Skeletal muscle satellite cell (primary cell): ENCODE measurements at regions not wholly inside any gene's neighbourhood (a gene's known extent, or its start where the extent isn't known, plus 50 kb on each side); places are given as distances from the start of the nearest gene placed in this dataset.

Source experiments
- H3K27me3 ChIP-seq: 2 replicates; pipeline ENCODE4 v1.7.0; 2013; ENCODE audit warnings: low read length; ENCODE audit not compliant: control insufficient read depth, insufficient read depth
- H3K36me3 ChIP-seq: 2 replicates; pipeline ENCODE4 v1.7.0; 2013; ENCODE audit warnings: mild to moderate bottlenecking, control low read depth, low read length; ENCODE audit not compliant: insufficient read depth
- H3K4me1 ChIP-seq: 2 replicates; pipeline ENCODE4 v1.7.0; 2013; ENCODE audit warnings: low read length; ENCODE audit not compliant: control insufficient read depth, insufficient read depth
- H3K4me2 ChIP-seq: 2 replicates; pipeline ENCODE4 v1.7.0; 2013; ENCODE audit warnings: mild to moderate bottlenecking, low read length
- H3K4me3 ChIP-seq: 2 replicates; pipeline ENCODE4 v1.7.0; 2013; ENCODE audit warnings: low read length
- H3K9ac ChIP-seq: 2 replicates; pipeline ENCODE4 v1.7.0; 2013; ENCODE audit warnings: mild to moderate bottlenecking, low read depth, low read length, moderate library complexity
- H3K9me3 ChIP-seq: replicated peaks from 2 replicates; pipeline ENCODE4 v1.7.0; 2013; ENCODE audit warnings: mild to moderate bottlenecking, control low read depth, low read length

- no peaks in the 10 kb centered on the region for H3K36me3 ChIP-seq
- H3K4me2 ChIP-seq: no peak overlapping the region
- no peaks in the 10 kb centered on the region for H3K27me3 ChIP-seq
- H3K4me3 ChIP-seq: no peak overlapping the region
- no peak overlapping the region for H3K9ac ChIP-seq
- H3K9me3 ChIP-seq: no peaks in the 10 kb centered on the region
- H3K4me1 ChIP-seq: no peaks in the 10 kb centered on the region
These were observed 491.0 kb downstream of the CDH2 start for GRCh38 chr18:27685807-27686412.

DNA sequence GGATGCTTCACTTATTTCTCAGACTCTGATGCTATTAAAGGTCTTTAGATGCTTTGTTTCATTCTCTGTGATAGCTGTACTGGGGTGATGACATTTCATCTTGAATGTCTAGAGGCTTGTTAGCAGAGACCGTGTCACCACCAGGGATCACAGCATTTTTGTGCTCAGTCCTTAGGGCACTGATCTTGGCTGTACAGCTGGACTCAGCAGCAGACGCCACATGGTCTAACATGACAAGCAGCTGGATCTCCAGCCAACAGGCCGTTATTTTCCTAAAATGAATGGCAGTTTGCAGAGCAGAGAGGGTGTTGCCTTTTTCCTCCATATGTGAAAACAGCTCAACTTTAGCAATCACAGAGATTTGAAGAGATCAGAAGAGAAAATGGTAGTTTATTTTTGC is 491.8 kb downstream of the CDH2 start:
- Histone ChIP-seq H3K4me2 (no peak overlapping the region), H3K27me3 (no peaks in the 10 kb centered on the region), H3K9me3 (no peaks in the 10 kb centered on the region), H3K4me3 (no peak overlapping the region), H3K36me3 (no peaks in the 10 kb centered on the region), H3K4me1 (no peaks in the 10 kb centered on the region), H3K9ac (no peak overlapping the region)

GRCh38 chr18:27674411-27674810 is 489.3 kb upstream of the CHST9 start:
- no peaks in the 10 kb centered on the region for H3K36me3 ChIP-seq
- H3K4me3 ChIP-seq: no peak overlapping the region
- H3K27me3 ChIP-seq: no peaks in the 10 kb centered on the region
- H3K9ac ChIP-seq: no peak overlapping the region
- no peaks in the 10 kb centered on the region for H3K4me1 ChIP-seq
- no peaks in the 10 kb centered on the region for H3K9me3 ChIP-seq
- H3K4me2 ChIP-seq: no peak overlapping the region

DNA sequence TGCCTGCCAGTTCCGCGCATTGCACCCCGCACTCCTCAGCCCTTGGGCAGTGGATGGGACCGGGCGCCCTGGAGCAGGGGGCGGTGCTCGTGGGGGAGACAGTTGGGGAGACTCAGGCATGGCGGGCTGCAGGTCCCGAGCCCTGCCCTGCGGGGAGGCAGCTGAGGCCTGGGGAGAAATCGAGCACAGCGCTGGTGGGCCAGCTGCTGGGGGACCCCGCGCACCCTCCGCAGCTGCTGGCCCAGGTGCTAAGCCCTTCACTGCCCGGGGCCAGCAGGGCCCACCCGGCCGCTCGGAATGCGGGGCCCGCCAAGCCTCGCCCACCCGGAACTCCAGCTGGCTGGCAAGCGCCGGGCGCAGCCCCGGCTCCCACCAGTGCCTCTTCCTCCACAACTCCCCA is 488.8 kb upstream of the CHST9 start:
- Histone ChIP-seq H3K27me3 (no peaks in the 10 kb centered on the region), H3K9ac (no peak overlapping the region), H3K9me3 (no peaks in the 10 kb centered on the region), H3K4me3 (no peak overlapping the region), H3K4me1 (no peaks in the 10 kb centered on the region), H3K4me2 (no peak overlapping the region), H3K36me3 (no peaks in the 10 kb centered on the region)

- Histone ChIP-seq H3K9ac (no peak overlapping the region), H3K36me3 (no peaks in the 10 kb centered on the region), H3K9me3 (no peaks in the 10 kb centered on the region), H3K4me1 (peaks cover 23% of the 10 kb centered on the region), H3K4me2 (no peak overlapping the region), H3K4me3 (no peak overlapping the region), H3K27me3 (no peaks in the 10 kb centered on the region)
These were observed 483.1 kb upstream of the CHST9 start for GRCh38 chr18:27668158-27668557.

GRCh38 chr18:27667064-27667463 is 482.0 kb upstream of the CHST9 start:
- no peak overlapping the region for H3K4me3 ChIP-seq
- H3K4me2 ChIP-seq: no peak overlapping the region
- peaks cover 23% of the 10 kb centered on the region for H3K4me1 ChIP-seq
- H3K36me3 ChIP-seq: no peaks in the 10 kb centered on the region
- no peak overlapping the region for H3K9ac ChIP-seq
- H3K27me3 ChIP-seq: no peaks in the 10 kb centered on the region
- H3K9me3 ChIP-seq: no peaks in the 10 kb centered on the region

DNA sequence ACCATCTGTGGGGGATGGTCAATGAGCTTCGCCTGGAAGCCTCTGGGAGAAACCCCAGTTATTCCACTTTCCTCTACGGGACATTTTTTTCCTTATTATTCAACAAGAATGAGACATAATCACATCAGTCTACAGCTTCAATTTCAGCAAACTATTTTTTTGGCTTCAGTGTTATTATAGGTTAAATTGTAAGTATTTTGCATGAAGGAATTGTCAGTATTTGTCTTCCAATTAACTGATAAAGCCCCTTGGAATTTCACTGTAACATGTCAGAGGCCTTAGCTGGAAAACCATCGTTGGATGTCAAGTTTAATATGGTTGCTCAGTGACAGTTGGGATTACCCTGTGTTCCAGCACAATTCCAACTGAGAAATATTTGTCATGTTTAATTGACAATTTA is 480.9 kb upstream of the CHST9 start:
- Histone ChIP-seq H3K36me3 (no peaks in the 10 kb centered on the region), H3K4me1 (peaks cover 23% of the 10 kb centered on the region), H3K4me3 (no peak overlapping the region), H3K4me2 (no peak overlapping the region), H3K9ac (no peak overlapping the region), H3K9me3 (no peaks in the 10 kb centered on the region), H3K27me3 (no peaks in the 10 kb centered on the region)

GRCh38 chr18:27665264-27665799 is 480.2 kb upstream of the CHST9 start:
- Histone ChIP-seq H3K4me1 (peaks cover 23% of the 10 kb centered on the region), H3K27me3 (no peaks in the 10 kb centered on the region), H3K36me3 (no peaks in the 10 kb centered on the region)

GRCh38 chr18:27662949-27663348 is 477.8 kb upstream of the CHST9 start:
- Histone ChIP-seq H3K27me3 (no peaks in the 10 kb centered on the region), H3K4me2 (no peak overlapping the region), H3K9ac (no peak overlapping the region), H3K36me3 (no peaks in the 10 kb centered on the region), H3K4me1 (peaks cover 17% of the 10 kb centered on the region), H3K9me3 (no peaks in the 10 kb centered on the region), H3K4me3 (no peak overlapping the region)

More at GRCh38 chr18:27665264-27665799, 480.2 kb upstream of the CHST9 start:
- H3K4me3 ChIP-seq: no peak overlapping the region
- no peak overlapping the region for H3K9ac ChIP-seq
- no peaks in the 10 kb centered on the region for H3K9me3 ChIP-seq
- no peak overlapping the region for H3K4me2 ChIP-seq

GRCh38 chr18:27662537-27662936 is 477.4 kb upstream of the CHST9 start:
- Histone ChIP-seq H3K4me2 (no peak overlapping the region), H3K4me1 (peaks cover 13% of the 10 kb centered on the region), H3K9ac (no peak overlapping the region), H3K36me3 (no peaks in the 10 kb centered on the region), H3K4me3 (no peak overlapping the region), H3K27me3 (no peaks in the 10 kb centered on the region), H3K9me3 (no peaks in the 10 kb centered on the region)

DNA sequence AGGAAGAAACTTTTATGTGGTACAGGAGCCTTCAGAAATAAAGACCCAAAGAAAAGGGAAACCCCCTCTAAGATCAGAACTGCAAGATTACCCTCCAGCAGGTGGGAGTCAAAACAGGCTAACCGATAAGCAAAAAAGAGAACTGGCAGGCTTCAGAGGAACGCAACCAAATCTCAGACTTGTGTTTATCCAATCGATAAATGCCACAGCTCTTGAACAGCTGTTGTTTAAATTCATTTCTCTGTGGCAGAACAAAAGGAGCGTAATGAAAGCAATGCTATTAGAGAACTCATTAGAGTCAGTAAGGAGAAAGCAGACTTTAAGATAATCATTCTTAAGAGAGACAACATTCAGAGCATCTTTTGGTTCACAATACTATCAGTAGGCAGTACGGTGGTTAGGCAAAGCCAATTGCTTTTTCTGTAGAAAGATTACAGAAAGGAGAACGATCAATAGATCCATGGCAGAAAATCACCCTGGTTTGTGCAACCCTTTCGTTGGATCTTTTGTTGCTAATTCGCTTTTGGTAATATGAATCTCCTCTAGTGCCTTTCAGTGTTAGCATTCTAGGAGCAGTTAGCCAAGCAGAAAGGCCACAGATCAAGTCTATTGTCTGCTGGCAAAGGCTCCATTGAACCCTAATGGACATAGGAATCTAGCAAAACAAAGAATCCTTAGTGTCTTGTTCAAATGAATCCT is 476.4 kb upstream of the CHST9 start:
- no peaks in the 10 kb centered on the region for H3K27me3 ChIP-seq
- H3K9ac ChIP-seq: no peak overlapping the region

DNA sequence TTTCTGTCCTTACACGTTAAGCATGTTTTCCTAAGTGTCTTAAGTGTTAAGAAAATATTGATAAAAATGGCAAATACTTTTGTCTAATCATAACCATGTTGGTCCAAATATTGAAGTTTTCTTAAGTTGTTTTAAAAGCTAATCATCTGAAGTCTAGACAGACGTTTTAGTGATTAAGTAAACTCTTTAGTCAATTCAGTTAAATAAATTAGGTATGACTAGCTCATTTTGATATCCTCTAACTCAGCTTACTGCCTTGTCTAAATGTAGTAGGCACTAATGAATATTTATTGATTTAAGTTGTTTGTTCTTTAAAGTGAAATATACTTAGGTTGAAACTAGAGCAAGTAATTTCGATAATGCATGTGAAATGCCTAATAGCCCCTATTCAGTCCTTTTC is 471.8 kb upstream of the CHST9 start:
- Histone ChIP-seq H3K27me3 (no peaks in the 10 kb centered on the region), H3K9ac (peak overlapping the region; percentile 31), H3K36me3 (no peaks in the 10 kb centered on the region), H3K4me1 (peaks cover 12% of the 10 kb centered on the region), H3K4me2 (peak overlapping the region; percentile 4), H3K4me3 (no peak overlapping the region), H3K9me3 (no peaks in the 10 kb centered on the region)

More for the DNA sequence above, 476.4 kb upstream of the CHST9 start:
- Histone ChIP-seq H3K4me2 (no peak overlapping the region), H3K36me3 (no peaks in the 10 kb centered on the region), H3K9me3 (no peaks in the 10 kb centered on the region), H3K4me1 (peaks cover 19% of the 10 kb centered on the region), H3K4me3 (no peak overlapping the region)
